ENCODE measurements at regions not wholly inside any gene's neighbourhood (a gene's known extent, or its start where the extent isn't known, plus 50 kb on each side); places are given as distances from the start of the nearest gene placed in this dataset.
A peak's percentile ranks its signal among the peaks of the same experiment; 100 is the strongest.
"Not testable (repeated sequence)": the region's sequence is repeated elsewhere in the genome, so short reads cannot be mapped to it uniquely, and the experiment has no call there.

GRCh38 chr4:118410138-118410537 lies 57.3 kb upstream of the PRSS12 start:
- DNase-seq, result no peak
- 73 to 86% (median 79%) methylated on average over 3 of the region's 3 CpGs for WGBS, 4 donors
- intact Hi-C loops (cut with DNase I), result no loop called here
- Histone ChIP-seq H3K27ac (no peak overlapping the region), H3K9me3 (replicated peaks in 1 of 3) (no peaks in the 10 kb centered on the region), H3K36me3 (replicated peaks in 1 of 2) (no peaks in the 10 kb centered on the region), H3K4me1 (replicated peaks in 1 of 2) (no peaks in the 10 kb centered on the region), H3K4me3 (no peak overlapping the region), H3K27me3 (no peaks in the 10 kb centered on the region)
- TF ChIP-seq CTCF (IDR thresholded peaks at IDR 0.05), result no peak
- no peak for TF ChIP-seq POLR2A (IDR thresholded peaks at IDR 0.05)

DNA sequence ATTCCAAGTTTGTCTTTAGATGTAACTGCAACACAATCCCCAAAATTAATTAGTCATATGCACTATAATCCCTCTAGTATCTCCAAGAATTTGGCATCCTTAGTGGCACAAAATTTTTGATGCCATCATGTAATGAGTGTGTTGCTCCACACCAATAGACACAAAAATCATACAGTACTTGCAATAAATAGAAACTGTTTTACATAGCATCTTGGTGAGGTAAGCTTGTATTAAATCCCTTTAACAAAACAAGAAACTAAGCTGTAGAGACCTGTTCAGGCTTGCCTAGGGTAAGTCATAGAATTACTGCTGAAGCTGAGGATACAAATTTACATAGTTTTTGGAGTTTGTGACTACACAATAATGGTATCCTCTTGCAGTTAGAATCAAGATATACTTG lies 64.5 kb upstream of the PRSS12 start:
- intact Hi-C loops (cut with DNase I), result no loop called here
- no peaks in the 10 kb centered on the region for H3K4me1 ChIP-seq (replicated peaks in 1 of 2)
- no peak overlapping the region for H3K4me3 ChIP-seq

GRCh38 chr4:118417800-118418199 lies 65.0 kb upstream of the PRSS12 start:
- H3K4me3 ChIP-seq; intact Hi-C loops (cut with DNase I); H3K27me3 ChIP-seq; H3K9me3 ChIP-seq (replicated peaks in 1 of 3); H3K27ac ChIP-seq; DNase-seq; H3K4me1 ChIP-seq (replicated peaks in 1 of 2); H3K36me3 ChIP-seq (replicated peaks in 1 of 2): not testable (repeated sequence)
- WGBS, 4 donors, result 58 to 64% (median 61%) methylated on average over 5 of the region's 5 CpGs

More for the DNA sequence above, 64.5 kb upstream of the PRSS12 start:
- Histone ChIP-seq H3K9me3 (replicated peaks in 1 of 3) (no peaks in the 10 kb centered on the region), H3K36me3 (replicated peaks in 1 of 2) (no peaks in the 10 kb centered on the region), H3K27ac (no peak overlapping the region), H3K27me3 (no peaks in the 10 kb centered on the region)
- no peak for DNase-seq
- TF ChIP-seq CTCF (IDR thresholded peaks at IDR 0.05) (no peak), POLR2A (IDR thresholded peaks at IDR 0.05) (no peak)

- H3K27me3 ChIP-seq; H3K9me3 ChIP-seq (replicated peaks in 1 of 3); H3K4me1 ChIP-seq (replicated peaks in 1 of 2); DNase-seq; H3K27ac ChIP-seq; H3K4me3 ChIP-seq; intact Hi-C loops (cut with DNase I); H3K36me3 ChIP-seq (replicated peaks in 1 of 2): not testable (repeated sequence)
- 33 to 77% (median 64%) methylated on average over 1 to 2 of the region's 2 CpGs for WGBS, 4 donors
Measured at GRCh38 chr4:118418396-118418795, 65.6 kb upstream of the PRSS12 start.

- H3K4me1 ChIP-seq (replicated peaks in 1 of 2); H3K36me3 ChIP-seq (replicated peaks in 1 of 2); H3K9me3 ChIP-seq (replicated peaks in 1 of 3); intact Hi-C loops (cut with DNase I); H3K27ac ChIP-seq; H3K27me3 ChIP-seq; H3K4me3 ChIP-seq: not testable (repeated sequence)
- peak in 1 of 7 donors; percentile 2 for DNase-seq
- WGBS, 4 donors, result 39 to 55% (median 48%) methylated on average over 6 to 7 of the region's 7 CpGs
Measured at GRCh38 chr4:118419626-118420025, 66.8 kb upstream of the PRSS12 start.

GRCh38 chr4:118424062-118424461 lies 71.3 kb upstream of the PRSS12 start:
- H3K4me1 ChIP-seq (replicated peaks in 1 of 2); H3K4me3 ChIP-seq; intact Hi-C loops (cut with DNase I); H3K27ac ChIP-seq; H3K36me3 ChIP-seq (replicated peaks in 1 of 2); H3K9me3 ChIP-seq (replicated peaks in 1 of 3); H3K27me3 ChIP-seq: not testable (repeated sequence)
- peak in 5 of 6 experiments; percentile 23 to 61 (median 35) for TF ChIP-seq CTCF (IDR thresholded peaks at IDR 0.05)
- peak; percentile 29 to 59 (median 36) for DNase-seq
- 2 to 5% (median 3%) methylated on average over 4 to 5 of the region's 5 CpGs for WGBS, 4 donors

DNA sequence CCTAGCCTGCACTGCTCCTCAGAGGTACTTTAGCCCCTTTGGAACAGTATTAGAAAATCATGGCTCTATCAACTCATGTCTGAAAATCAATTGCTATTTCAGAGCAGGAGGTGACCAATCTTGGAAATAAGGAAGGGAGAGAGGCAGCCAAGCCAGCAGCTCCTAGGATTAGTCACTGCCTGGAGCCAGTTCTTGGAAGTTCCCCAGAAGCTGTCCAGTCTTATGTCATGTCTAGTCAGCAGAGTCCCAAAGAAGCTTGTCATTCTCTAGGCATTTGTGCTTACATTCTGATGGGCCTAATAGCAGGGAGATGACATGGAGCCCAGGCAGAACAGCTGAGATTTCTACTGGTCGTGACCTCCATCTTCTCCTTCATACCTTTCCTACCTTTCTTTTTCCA lies 76.1 kb upstream of the PRSS12 start:
- intact Hi-C loops (cut with DNase I); H3K27me3 ChIP-seq; H3K4me3 ChIP-seq; H3K9me3 ChIP-seq (replicated peaks in 1 of 3); H3K27ac ChIP-seq; H3K36me3 ChIP-seq (replicated peaks in 1 of 2); H3K4me1 ChIP-seq (replicated peaks in 1 of 2); DNase-seq: not testable (repeated sequence)
- WGBS, 4 donors, result no CpG with 5 or more reads among the region's 1 CpG

DNA sequence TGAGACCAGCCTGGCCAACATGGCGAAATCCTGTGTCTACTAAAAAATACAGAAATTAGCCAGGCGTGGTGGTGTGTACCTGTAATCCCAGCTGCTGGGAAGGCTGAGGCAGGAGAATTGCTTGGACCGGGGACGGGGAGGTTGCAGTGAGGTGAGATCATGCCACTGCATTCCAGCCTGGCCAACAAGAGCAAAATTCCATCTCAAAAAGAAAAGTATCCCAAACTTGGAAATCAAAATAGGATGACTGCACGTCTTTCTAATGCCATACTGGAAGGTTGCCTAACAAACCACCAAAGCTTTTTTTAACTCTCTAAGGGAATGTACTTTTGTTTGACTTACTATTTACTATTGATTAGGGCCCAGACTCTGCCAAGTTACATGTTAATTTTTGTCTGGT lies 79.6 kb upstream of the PRSS12 start:
- H3K27ac ChIP-seq; intact Hi-C loops (cut with DNase I); DNase-seq; H3K4me3 ChIP-seq; H3K36me3 ChIP-seq (replicated peaks in 1 of 2); H3K4me1 ChIP-seq (replicated peaks in 1 of 2); H3K9me3 ChIP-seq (replicated peaks in 1 of 3); H3K27me3 ChIP-seq: not testable (repeated sequence)
- 70 to 81% (median 74%) methylated on average over 3 to 5 of the region's 5 CpGs for WGBS, 4 donors
